ENCODE measurements at regions not wholly inside any gene's neighbourhood (a gene's known extent, or its start where the extent isn't known, plus 50 kb on each side); places are given as distances from the start of the nearest gene placed in this dataset.

DNA sequence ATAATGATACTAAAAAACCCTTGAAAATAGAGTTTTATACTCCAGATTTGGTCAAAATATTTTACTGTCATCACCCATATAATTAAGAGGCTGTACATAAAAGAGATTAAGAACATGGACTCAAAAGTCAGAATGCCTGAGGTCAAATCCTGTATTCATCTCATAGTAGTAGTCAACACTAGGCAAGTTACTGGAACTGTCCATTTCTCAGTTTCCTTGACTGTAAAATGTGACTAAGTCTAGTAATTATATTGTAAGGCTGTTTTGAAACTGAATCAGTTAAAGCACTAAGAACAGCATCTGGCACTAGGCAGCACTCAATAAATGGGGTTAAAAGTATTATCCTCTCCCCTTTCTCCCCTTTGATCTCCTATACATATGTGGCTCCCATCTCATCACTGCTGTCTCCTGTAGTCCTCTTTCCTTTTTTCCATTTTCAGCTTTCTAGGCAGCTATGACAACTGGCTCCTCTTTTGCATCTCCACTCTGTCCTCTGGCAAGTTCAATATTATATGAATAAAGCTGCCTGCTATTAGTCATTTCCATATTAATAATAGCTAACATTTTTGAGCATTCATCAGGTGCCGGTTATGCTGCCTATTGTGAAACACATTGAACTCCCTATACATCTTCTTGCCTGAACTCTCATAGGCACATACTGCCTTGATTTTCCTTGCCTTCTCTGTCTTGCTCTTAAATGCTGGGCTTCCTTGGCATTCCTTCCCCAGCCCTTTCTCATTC is 185.8 kb upstream of the NREP start:
- no peak for TF ChIP-seq POLR2A (IDR thresholded peaks at IDR 0.05; ENCODE audit: low read depth, low read length)
- TF ChIP-seq POLR2AphosphoS5 (IDR thresholded peaks at IDR 0.05; ENCODE audit: insufficient read depth, low read depth, low read length): no peak
- no peak for TF ChIP-seq JUN (IDR thresholded peaks at IDR 0.05; ENCODE audit: borderline replicate concordance, insufficient read depth, insufficient read length, low read depth)
- no peak for TF ChIP-seq EZH2 (IDR thresholded peaks at IDR 0.05; ENCODE audit: borderline replicate concordance, low read depth, low read length, severe bottlenecking)
- TF ChIP-seq MYC (IDR thresholded peaks at IDR 0.05; ENCODE audit: low read depth, low read length): no peak
- no peak for TF ChIP-seq MAX (IDR thresholded peaks at IDR 0.05; ENCODE audit: insufficient read depth, insufficient read length)
- no peak for TF ChIP-seq CTCF (IDR thresholded peaks at IDR 0.05; ENCODE audit: extremely low read depth in 1 of 2, insufficient read depth in 1 of 2, low read depth in 1 of 2, low read length in 2 of 2)
- TF ChIP-seq FOS (IDR thresholded peaks at IDR 0.05; ENCODE audit: borderline replicate concordance, insufficient read depth, low read length): no peak
- no peak for TF ChIP-seq GATA2 (IDR thresholded peaks at IDR 0.05; ENCODE audit: insufficient read depth, insufficient read length, low read depth, low read length)
- H2AFZ ChIP-seq (ENCODE audit: low read depth, low read length): no peak overlapping the region
- FAIRE-seq (no peak), DNase-seq (ENCODE audit: low read depth, low spot score) (no peak)
- H3K36me3 ChIP-seq (ENCODE audit: control insufficient read depth in 2 of 2, extremely low read depth in 1 of 2, insufficient read depth in 2 of 2, low read length in 2 of 2): no peaks in the 10 kb centered on the region
- no peaks in the 10 kb centered on the region for H4K20me1 ChIP-seq (replicated peaks; ENCODE audit: control insufficient read depth, extremely low read depth, insufficient read depth, low read length)
- H3K9me3 ChIP-seq (replicated peaks; ENCODE audit: control insufficient read depth, insufficient read depth, low read length): no peaks in the 10 kb centered on the region
- H3K4me1 ChIP-seq (ENCODE audit: control insufficient read depth, extremely low read depth, insufficient read depth, low read length): no peaks in the 10 kb centered on the region
- no peak overlapping the region for H3K4me2 ChIP-seq (ENCODE audit: insufficient read depth, low read length)
- CTCF ChIA-PET: no interaction called here
- no peak overlapping the region for H3K27ac ChIP-seq (ENCODE audit: insufficient read depth, low read depth, low read length)
- H3K27me3 ChIP-seq (ENCODE audit: control insufficient read depth in 2 of 2, insufficient read depth in 2 of 2, low read length in 2 of 2): peaks cover 0 to 1% of the 10 kb centered on the region in 2 experiments
- H3K79me2 ChIP-seq (ENCODE audit: control insufficient read depth, insufficient read depth, low read length): no peaks in the 10 kb centered on the region
- no peak overlapping the region for H3K9ac ChIP-seq (replicated peaks; ENCODE audit: extremely low read depth, insufficient read depth, low read length)
- POLR2A ChIA-PET: no interaction called here
- intact Hi-C loops (cut with micrococcal nuclease) (no loop called here), dilution Hi-C loops (cut with MboI; ENCODE audit: extremely low pct_ligation_motif_present, low sequenced_read_pairs) (no loop called here)
- no TSS peak for BruUV-seq (replicated peaks)
- no peaks in the 10 kb centered on the region for H3K9me1 ChIP-seq (replicated peaks; ENCODE audit: control insufficient read depth, extremely low read depth, insufficient read depth, low read length)
- H3K4me3 ChIP-seq (replicated peaks in 1 of 3; ENCODE audit: insufficient read depth in 1 of 3, low read depth in 1 of 3, low read length in 3 of 3): no peak overlapping the region
